ENCODE measurements at regions not wholly inside any gene's neighbourhood (a gene's known extent, or its start where the extent isn't known, plus 50 kb on each side); places are given as distances from the start of the nearest gene placed in this dataset.
"Not testable (repeated sequence)": the region's sequence is repeated elsewhere in the genome, so short reads cannot be mapped to it uniquely, and the experiment has no call there.

GRCh38 chr3:94406595-94406994, 343.7 kb downstream of the NSUN3 start:
- DNase-seq (ENCODE audit: low read depth, low spot score): no peak

GRCh38 chr3:94412936-94413335, 350.1 kb downstream of the NSUN3 start:
- DNase-seq (ENCODE audit: low read depth, low spot score): not testable (repeated sequence)

DNA sequence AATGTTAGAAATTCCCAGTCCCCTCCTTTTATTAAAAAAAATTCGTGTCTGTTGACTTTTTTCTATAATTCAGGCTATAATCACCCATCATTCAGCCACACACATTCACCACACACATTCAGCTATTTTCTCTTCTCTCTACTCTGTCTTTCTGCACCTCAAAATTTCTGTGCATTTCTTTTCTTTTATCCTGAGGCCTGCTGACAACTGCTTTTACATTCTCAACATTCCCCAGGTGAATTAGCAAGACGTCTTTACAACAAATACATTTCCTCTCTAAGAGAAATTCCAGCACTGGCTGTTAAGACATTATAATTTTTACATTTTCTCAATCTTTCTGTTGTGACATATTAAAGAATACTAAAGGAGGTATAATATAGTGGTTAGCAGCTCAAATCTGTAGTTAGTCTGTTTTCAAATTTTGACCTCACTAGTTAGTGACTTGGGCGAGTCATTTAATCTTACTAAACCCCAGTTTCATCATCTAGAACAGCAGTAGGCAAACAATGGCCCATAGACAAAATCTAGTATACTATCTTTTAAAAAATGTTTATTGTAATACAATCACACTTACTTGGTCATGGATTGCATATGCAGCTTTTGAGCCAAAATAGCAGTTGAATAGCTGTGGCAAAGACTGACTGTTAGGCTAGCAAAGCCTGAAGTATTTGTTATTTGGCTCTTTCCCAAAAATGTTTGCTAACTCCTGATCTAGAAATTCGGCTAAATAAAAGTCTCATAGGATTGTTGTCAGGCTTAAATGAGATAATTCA, 350.7 kb downstream of the NSUN3 start:
- no peak for DNase-seq (ENCODE audit: low read depth, low spot score)

DNA sequence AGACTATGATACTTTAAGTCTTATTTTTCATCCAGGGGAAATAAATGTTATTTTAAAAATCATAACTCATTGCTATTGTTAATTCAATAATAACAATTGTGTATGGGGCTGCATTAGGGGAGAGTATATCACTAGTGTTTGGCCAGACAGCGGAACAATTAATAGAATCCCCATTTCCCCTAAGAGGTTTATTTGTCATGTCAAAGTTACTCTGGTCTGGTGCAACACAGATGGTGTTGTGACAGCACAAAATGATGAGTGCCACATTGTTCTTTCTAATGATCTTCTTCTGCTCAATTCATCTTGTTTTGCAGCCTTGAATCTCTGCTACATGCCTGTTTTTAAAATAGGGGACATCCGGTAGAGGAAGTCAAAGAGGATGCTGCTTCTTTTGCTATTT, 351.6 kb downstream of the NSUN3 start:
- no peak for DNase-seq (ENCODE audit: low read depth, low spot score)

- DNase-seq (ENCODE audit: low read depth, low spot score): no peak
Observed at GRCh38 chr3:94416768-94417167, 353.9 kb downstream of the NSUN3 start.

GRCh38 chr3:94417963-94418455, 355.1 kb downstream of the NSUN3 start:
- DNase-seq (ENCODE audit: low read depth, low spot score): no peak

- no peak for DNase-seq (ENCODE audit: low read depth, low spot score)
Observed at GRCh38 chr3:94420931-94421330, 358.1 kb downstream of the NSUN3 start.

- no peak for DNase-seq (ENCODE audit: low read depth, low spot score)
Observed at GRCh38 chr3:94423578-94423977, 360.7 kb downstream of the NSUN3 start.

- no peak for DNase-seq (ENCODE audit: low read depth, low spot score)
Observed at GRCh38 chr3:94429517-94429916, 366.7 kb downstream of the NSUN3 start.

DNA sequence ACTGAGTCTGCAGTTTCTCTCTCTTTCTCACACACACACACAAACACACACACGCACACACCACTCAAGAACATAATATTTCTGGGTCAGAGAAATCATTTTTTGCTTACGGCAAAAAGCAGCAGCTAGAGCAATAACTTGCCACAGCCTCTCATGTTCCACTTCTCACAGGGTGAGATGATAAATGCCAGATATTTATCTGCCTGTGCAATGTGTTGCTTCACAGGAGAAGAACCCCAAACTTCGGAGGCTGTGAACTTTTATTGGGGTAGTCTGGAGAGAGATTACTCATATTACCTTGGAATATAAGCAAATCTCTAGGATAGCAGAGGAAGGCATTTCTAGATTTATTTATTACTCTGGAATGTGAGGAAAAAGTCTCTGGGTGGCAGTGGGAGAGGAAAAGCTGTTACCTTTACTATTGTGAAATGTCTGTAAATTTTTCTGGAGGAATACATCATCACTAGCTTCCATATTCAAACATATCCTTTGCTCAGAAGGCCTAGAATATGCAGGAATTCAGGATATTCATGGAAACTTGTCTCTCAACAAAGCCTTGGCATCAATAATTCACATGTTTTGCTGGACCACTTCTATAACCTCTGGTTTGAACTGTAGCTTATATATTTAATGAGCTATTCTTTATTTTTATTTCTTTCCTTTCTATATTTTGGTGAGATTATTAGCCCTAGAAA, 369.2 kb downstream of the NSUN3 start:
- DNase-seq (ENCODE audit: low read depth, low spot score): no peak

- no peak for DNase-seq (ENCODE audit: low read depth, low spot score)
Observed at GRCh38 chr3:94433811-94434210, 370.9 kb downstream of the NSUN3 start.

DNA sequence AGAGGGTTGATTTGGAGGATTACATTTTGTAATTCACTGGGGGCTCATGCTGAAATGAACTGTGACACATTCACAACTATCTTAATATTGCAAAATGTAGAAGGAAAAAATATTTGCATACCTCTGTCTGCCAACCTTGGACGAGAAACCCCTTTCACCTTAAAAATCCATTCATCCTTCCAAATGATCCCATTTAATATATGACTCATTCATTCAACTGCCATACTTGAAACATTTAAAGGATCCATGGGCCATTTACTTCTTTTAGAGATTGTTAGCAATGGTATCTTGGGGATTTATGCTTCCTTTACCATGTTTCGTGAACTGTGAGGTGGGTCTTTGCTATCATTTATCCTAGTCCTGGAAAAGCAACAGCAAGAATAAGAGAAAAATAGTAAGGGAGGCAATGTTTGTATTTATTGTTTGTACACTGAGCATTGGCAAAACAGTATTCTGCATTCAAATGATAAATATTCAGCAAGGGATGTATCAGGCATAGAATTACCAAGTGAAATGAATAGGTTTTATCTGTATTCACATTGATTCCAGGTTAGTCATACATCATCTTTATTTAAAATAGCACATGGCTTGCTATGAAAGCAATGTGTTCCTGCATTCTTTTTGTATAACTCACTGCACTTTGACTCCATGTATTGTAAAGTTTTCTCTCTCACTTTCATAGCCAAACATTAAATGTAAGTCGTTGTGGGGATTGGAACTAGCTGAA, 378.1 kb downstream of the NSUN3 start:
- DNase-seq (ENCODE audit: low read depth, low spot score): no peak

- DNase-seq (ENCODE audit: low read depth, low spot score): no peak
Observed at GRCh38 chr3:94441494-94441847, 378.6 kb downstream of the NSUN3 start.

DNA sequence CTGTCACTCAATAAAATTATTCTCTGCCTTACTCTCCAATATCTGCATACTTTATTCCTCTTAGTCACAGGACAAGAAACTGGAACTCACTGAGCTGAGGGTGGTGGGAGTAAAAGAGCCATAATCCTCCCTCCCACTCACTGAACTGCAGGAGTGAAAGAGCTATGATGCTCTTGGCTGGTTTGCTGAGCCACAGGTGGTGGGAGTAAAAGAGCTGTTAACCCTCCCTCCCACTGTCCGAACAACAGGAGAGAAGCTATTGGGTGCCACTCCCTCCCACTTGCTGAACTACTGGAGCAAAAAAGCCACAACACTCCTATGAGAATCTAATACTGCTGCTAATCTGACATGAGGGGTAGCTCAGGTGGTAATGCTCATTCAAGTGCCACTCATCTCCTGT, 391.0 kb downstream of the NSUN3 start:
- no peak for DNase-seq (ENCODE audit: low read depth, low spot score)

- no peak for DNase-seq (ENCODE audit: low read depth, low spot score)
Observed at GRCh38 chr3:94459167-94459566, 396.3 kb downstream of the NSUN3 start.

DNA sequence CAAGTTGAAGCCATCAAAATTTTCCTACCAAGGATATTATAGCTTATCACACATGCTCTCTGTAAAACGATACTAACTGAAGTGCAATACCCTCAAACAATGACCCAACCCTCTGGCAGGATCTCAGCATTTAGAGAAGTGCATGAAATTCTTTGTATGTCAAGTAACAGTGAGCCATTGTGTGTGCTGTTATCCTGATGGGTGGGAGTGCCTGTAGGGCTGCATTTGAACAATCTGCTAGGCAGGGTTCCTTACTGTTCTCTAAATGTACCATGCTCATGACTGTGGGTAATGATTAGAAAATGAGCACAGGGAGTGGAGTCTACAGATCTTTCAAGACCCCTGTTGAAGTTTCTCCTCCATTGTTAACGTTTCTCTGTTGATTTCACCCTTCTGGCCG, 398.1 kb downstream of the NSUN3 start:
- peak; percentile 24 for DNase-seq (ENCODE audit: low read depth, low spot score)

- no peak for DNase-seq (ENCODE audit: low read depth, low spot score)
Observed at GRCh38 chr3:94462931-94463330, 400.1 kb downstream of the NSUN3 start.

DNA sequence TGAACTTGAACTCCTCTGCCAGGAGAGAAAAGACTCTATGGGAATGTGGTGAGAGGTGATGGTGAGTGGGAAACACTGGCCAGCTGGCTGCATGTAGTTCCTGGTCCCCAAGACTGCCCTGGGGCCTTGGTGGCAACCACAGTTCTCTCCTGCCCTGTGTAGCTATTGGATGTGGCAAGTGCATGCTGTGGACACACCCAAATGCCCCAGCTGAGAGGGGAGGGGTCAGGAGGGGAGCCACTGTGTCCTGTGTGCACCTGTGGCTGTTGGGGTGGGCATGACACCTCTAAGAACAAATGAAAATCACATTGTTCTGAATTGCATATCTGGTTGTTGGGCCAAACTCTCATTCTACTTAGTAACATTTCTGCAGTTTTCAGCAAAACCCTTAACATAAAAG, 409.6 kb downstream of the NSUN3 start:
- DNase-seq (ENCODE audit: low read depth, low spot score): no peak

- DNase-seq (ENCODE audit: low read depth, low spot score): no peak
Observed at GRCh38 chr3:94481226-94481898, 418.5 kb downstream of the NSUN3 start.

DNA sequence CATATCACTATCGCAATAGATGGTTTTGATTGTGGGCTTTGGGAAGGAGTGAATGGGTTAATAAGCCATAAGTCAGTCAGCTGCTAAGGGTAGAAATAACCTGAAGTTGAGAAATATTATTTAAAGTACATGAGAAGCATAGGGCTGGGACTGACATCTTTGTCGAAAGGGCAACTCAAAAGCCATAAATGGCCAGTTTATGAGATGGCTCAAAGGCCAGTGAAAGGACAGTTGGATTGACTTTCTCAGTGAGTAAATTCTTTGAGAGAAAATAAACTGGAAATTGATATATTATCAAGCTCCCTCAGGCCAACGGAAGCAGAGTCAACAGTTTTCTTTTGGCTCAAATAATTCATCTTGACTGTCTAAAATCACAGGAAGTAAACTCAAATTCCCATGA, 419.8 kb downstream of the NSUN3 start:
- DNase-seq (ENCODE audit: low read depth, low spot score): no peak

- DNase-seq (ENCODE audit: low read depth, low spot score): no peak
Observed at GRCh38 chr3:94483403-94483802, 420.5 kb downstream of the NSUN3 start.

DNA sequence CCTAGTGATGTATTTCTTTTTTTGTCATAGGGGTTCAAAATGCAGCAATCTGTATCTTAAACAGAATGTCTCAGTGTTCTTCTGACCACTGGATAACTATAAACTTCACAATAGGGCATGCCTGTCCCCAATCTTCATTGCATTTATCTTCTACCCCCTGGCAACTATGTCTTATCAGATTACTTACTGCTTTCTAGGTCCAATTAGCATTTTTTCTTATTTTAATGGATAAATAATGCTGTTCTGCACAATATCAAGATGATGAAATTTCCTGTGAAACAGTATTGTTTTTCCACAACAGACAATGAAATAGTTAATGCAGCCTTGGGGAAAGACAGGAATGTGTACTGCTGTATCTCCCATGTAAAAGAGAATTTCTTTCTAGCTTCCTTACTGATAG, 432.1 kb downstream of the NSUN3 start:
- DNase-seq (ENCODE audit: low read depth, low spot score): no peak

Data from ELF-1 (cell line).